ENCODE measurements at regions not wholly inside any gene's neighbourhood (a gene's known extent, or its start where the extent isn't known, plus 50 kb on each side); places are given as distances from the start of the nearest gene placed in this dataset.

DNA sequence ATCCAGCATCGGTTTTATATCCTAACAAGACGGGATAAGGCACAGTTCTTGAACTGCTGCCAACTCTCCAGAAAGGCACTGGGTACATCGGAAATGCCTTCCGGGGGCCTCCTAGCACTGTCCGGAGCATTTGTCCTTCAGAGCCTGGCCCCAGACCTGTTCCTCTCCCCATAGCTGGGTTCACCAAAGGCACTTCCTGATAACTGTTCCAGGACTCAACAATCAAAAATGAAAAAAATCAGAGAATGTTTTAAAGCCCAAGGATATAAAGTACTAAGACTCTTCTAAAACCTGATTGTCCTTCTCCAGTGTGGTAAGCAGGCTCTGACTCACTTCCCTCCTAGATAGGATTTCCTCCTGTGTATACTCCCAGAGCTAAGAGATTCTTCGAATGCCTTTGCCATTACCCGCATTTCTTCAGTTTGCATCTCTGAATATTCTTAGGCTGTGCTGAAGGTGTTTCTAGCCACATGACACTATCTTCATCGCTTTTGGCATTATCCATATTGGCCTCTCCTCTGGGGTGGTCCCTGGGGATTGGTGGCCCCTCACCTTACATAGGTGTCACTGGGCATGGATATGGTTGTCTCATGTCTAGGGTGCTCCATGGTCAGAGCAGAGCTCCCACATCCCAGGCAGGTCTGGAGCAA is 112.9 kb downstream of the ZBTB18 start:
- Histone ChIP-seq H3K4me1 (ENCODE audit: control insufficient read depth in 1 of 2, insufficient read depth in 1 of 2, low read depth in 1 of 2, low read length in 1 of 2) (peaks cover 12 to 14% of the 10 kb centered on the region in 2 experiments), H3K27ac (no peak overlapping the region), H3K9me3 (no peaks in the 10 kb centered on the region), H3K4me3 (ENCODE audit: low read depth in 1 of 2, low read length in 1 of 2) (no peak overlapping the region), H3K27me3 (no peaks in the 10 kb centered on the region), H3K36me3 (no peaks in the 10 kb centered on the region)
- TF ChIP-seq, protein P1, sequence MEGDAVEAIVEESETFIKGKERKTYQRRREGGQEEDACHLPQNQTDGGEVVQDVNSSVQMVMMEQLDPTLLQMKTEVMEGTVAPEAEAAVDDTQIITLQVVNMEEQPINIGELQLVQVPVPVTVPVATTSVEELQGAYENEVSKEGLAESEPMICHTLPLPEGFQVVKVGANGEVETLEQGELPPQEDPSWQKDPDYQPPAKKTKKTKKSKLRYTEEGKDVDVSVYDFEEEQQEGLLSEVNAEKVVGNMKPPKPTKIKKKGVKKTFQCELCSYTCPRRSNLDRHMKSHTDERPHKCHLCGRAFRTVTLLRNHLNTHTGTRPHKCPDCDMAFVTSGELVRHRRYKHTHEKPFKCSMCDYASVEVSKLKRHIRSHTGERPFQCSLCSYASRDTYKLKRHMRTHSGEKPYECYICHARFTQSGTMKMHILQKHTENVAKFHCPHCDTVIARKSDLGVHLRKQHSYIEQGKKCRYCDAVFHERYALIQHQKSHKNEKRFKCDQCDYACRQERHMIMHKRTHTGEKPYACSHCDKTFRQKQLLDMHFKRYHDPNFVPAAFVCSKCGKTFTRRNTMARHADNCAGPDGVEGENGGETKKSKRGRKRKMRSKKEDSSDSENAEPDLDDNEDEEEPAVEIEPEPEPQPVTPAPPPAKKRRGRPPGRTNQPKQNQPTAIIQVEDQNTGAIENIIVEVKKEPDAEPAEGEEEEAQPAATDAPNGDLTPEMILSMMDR (IDR thresholded peaks at IDR 0.05) = no peak

DNA sequence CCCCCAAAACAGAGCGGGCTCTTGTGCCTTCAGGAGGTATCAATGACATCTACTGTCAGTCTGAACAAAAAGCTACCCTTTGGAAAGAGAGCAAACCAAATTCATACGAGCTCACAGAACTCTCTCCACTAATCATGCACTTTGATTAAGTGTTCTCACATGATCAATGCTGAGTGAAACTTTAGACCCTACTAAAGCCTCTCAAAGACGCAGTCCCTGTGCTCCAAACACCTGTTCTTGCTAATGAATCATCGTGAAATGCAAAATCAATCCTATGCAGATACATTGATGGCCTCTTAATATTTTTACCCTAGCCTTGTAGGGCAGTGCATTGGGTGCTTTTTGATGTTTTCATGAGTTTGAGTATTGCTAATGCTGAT is 113.4 kb downstream of the ZBTB18 start:
- Histone ChIP-seq H3K27me3 (no peaks in the 10 kb centered on the region), H3K4me1 (ENCODE audit: control insufficient read depth in 1 of 2, insufficient read depth in 1 of 2, low read depth in 1 of 2, low read length in 1 of 2) (peaks cover 12 to 14% of the 10 kb centered on the region in 2 experiments), H3K9me3 (no peaks in the 10 kb centered on the region), H3K4me3 (ENCODE audit: low read depth in 1 of 2, low read length in 1 of 2) (no peak overlapping the region), H3K36me3 (no peaks in the 10 kb centered on the region), H3K27ac (no peak overlapping the region)
- TF ChIP-seq, protein P1 (IDR thresholded peaks at IDR 0.05) = no peak

DNA sequence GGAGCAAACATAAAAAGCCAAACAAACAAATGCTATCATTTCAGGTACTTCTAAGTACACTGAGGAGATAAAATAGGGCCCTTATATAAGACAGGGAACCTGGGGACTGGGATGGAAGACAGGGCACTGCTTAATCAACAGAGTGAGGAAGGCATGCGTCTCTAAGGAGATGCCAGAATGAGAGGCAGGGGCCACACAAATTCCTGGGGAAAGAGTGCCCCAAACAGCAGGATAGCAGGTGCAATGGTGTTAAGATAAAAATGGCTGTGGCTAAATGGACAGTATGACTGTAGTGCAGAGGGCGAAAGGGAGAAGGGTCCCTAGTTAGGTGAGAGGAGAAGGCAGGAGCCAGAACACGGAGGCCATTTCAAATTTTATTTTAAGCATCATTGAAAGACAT is 113.9 kb downstream of the ZBTB18 start:
- H3K27me3 ChIP-seq = no peaks in the 10 kb centered on the region
- TF ChIP-seq, protein P1 (IDR thresholded peaks at IDR 0.05) = no peak
- H3K27ac ChIP-seq = no peak overlapping the region
- H3K4me1 ChIP-seq (ENCODE audit: control insufficient read depth in 1 of 2, insufficient read depth in 1 of 2, low read depth in 1 of 2, low read length in 1 of 2) = peaks cover 10 to 12% of the 10 kb centered on the region in 2 experiments
- no peaks in the 10 kb centered on the region for H3K9me3 ChIP-seq
- H3K36me3 ChIP-seq = no peaks in the 10 kb centered on the region
- H3K4me3 ChIP-seq (ENCODE audit: low read depth in 1 of 2, low read length in 1 of 2) = no peak overlapping the region

DNA sequence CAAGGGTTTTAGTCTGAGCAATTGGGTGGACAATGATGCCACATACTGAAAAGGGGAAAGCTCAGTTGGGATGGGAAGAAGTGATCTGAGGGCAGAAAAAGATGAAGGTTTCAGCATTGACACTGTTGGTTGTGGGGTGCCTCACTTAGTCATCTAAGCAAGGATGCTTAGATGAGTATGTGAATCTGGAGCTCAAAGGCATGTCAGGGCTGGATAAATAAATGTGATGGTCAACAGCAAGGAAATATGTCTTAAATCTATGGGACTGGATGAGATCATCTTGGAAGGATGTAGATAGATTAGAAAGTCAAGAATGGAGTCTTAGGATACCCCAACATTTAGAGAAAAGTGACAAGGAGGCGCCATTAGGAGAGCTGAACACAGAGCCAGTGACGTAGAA is 114.6 kb downstream of the ZBTB18 start:
- no peaks in the 10 kb centered on the region for H3K36me3 ChIP-seq
- TF ChIP-seq, protein P1 (IDR thresholded peaks at IDR 0.05) = no peak
- H3K27me3 ChIP-seq = no peaks in the 10 kb centered on the region
- H3K4me3 ChIP-seq (ENCODE audit: low read depth in 1 of 2, low read length in 1 of 2) = no peak overlapping the region
- peaks cover 3 to 5% of the 10 kb centered on the region in 2 experiments for H3K4me1 ChIP-seq (ENCODE audit: control insufficient read depth in 1 of 2, insufficient read depth in 1 of 2, low read depth in 1 of 2, low read length in 1 of 2)
- no peaks in the 10 kb centered on the region for H3K9me3 ChIP-seq
- H3K27ac ChIP-seq = no peak overlapping the region

DNA sequence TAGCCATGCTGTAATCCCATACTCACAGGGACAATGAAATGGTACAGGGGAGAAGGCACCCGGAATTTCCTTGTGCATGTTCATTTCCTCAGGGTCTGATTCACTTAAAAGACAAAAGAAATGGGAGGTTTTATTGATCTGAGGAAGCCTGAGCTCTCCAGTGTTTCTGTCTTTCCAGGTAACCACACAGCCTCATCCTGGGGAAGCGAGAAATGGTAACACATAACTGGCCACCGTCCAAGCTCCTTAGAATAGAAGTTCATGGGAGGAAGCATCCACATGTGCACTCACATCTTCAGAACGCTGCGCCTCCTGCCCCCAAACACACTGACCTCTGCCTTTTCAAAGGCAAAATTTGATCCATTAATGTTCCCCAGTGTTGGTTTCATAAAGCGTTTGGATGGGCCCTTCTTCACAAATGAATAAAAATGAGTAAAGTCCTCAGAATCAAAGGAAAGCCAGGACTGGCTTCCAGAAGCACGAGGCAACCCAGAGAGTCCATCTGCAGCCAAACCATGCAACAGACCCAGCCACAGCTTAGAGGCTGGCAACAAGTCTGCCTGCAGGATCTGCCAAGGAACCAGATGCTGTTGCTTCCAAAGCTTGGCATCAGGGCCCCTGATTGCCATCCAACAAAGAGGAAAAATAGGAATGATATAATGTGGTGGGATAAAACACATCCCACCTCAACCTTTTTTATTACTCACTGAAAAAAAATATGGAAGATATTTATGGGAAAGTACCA is 120.3 kb downstream of the ZBTB18 start:
- no peak overlapping the region for H3K4me3 ChIP-seq (ENCODE audit: low read depth in 1 of 2, low read length in 1 of 2)
- no peaks in the 10 kb centered on the region for H3K9me3 ChIP-seq
- H3K27ac ChIP-seq = no peak overlapping the region
- TF ChIP-seq, protein P1 (IDR thresholded peaks at IDR 0.05) = no peak
- H3K4me1 ChIP-seq (ENCODE audit: control insufficient read depth in 1 of 2, insufficient read depth in 1 of 2, low read depth in 1 of 2, low read length in 1 of 2) = no peaks in the 10 kb centered on the region
- no peaks in the 10 kb centered on the region for H3K27me3 ChIP-seq
- H3K36me3 ChIP-seq = no peaks in the 10 kb centered on the region
